OCI-LY7 (cell line): ENCODE measurements at regions not wholly inside any gene's neighbourhood (a gene's known extent, or its start where the extent isn't known, plus 50 kb on each side); places are given as distances from the start of the nearest gene placed in this dataset.

Experiments used
- CTCF ChIP-seq: fragments of 200-600 bp; sonication (generic); conservative IDR thresholded peaks from 2 replicates; pipeline ENCODE4 v1.5.1; 2014; ENCODE audit warnings: mild to moderate bottlenecking, antibody characterized with exemption, low read length, moderate library complexity, mixed read lengths
- EZH2phosphoT487 ChIP-seq: fragments of 200-600 bp; sonication (generic); IDR thresholded peaks from 2 replicates; pipeline ENCODE4 v1.6.1; 2018; ENCODE audit warnings: low read depth, borderline replicate concordance, mild to moderate bottlenecking, mixed run types, antibody characterized with exemption, low read length, moderate library complexity, mixed read lengths

- TF ChIP-seq CTCF, result no peak
- TF ChIP-seq EZH2phosphoT487, result no peak
Measured at GRCh38 chr4:165625281-165625680, 246.5 kb downstream of the CPE start.
